SH-SY5Y (cell line): ENCODE measurements at regions not wholly inside any gene's neighbourhood (a gene's known extent, or its start where the extent isn't known, plus 50 kb on each side); places are given as distances from the start of the nearest gene placed in this dataset.

Experiments used
- GATA2 ChIP-seq: IDR thresholded peaks from 2 replicates; pipeline ENCODE4 v1.6.1; 2011; ENCODE audit warnings: mild to moderate bottlenecking, low read depth, low read length
- GATA3 ChIP-seq: IDR thresholded peaks from 2 replicates; pipeline ENCODE4 v1.6.1; 2011; ENCODE audit warnings: low read depth, mild to moderate bottlenecking, low read length, moderate library complexity

GRCh38 chr18:42614619-42615293 is 500.7 kb downstream of the RIT2 start:
- TF ChIP-seq GATA2 = peak; percentile 82
- 0 out of 2 replicates have a peak, but pooled peaks have one; percentile 57 for TF ChIP-seq GATA3
